H1 (cell line): ENCODE measurements at regions not wholly inside any gene's neighbourhood (a gene's known extent, or its start where the extent isn't known, plus 50 kb on each side); places are given as distances from the start of the nearest gene placed in this dataset.

Experiments
- CTCF ChIA-PET: fragments of 300-600 bp; sonication (Branson Sonifier 250); formaldehyde crosslinking; loops from one replicate; lab custom pipeline; 2021; ENCODE audit not compliant: partially characterized antibody; lab: Charles Lee
- POLR2A ChIA-PET: fragments of 300-600 bp; sonication (Branson Sonifier 250); formaldehyde crosslinking; loops from one replicate; lab custom pipeline; 2021; ENCODE audit warnings: inconsistent platforms; ENCODE audit not compliant: partially characterized antibody; lab: Charles Lee
- DNase-seq, 2 experiments: peaks; one replicate each; pipeline versions ENCODE4 v3.0.0 to v3.0.0-alpha.2; 2010 to 2022; ENCODE audit warnings: low spot score in 2 of 2, low read depth in 1 of 2, mixed read lengths in 1 of 2
- FAIRE-seq: peaks from 2 replicates; lab custom pipeline; 2011; peaks lifted over from hg19 to GRCh38; lab: Jason Lieb, UNC
- H2AFZ ChIP-seq: 2 replicates; pipeline ENCODE4 v1.8.1; 2012; ENCODE audit warnings: low read length, inconsistent platforms
- H2AK5ac ChIP-seq: 2 replicates; pipeline ENCODE4 v1.6.1; 2013; ENCODE audit warnings: low read depth, low read length
- H2BK120ac ChIP-seq: replicated peaks from 2 replicates; pipeline ENCODE3; 2013; ENCODE audit warnings: low read depth, low read length, inconsistent platforms
- H2BK12ac ChIP-seq: 2 replicates; pipeline ENCODE4 v1.6.1; 2013; ENCODE audit warnings: low read depth, low read length
- H2BK15ac ChIP-seq: 2 replicates; pipeline ENCODE4 v1.6.1; 2013; ENCODE audit warnings: low read length
- H2BK20ac ChIP-seq: 2 replicates; pipeline ENCODE4 v1.6.1; 2013; ENCODE audit warnings: low read length
- H2BK5ac ChIP-seq: 2 replicates; pipeline ENCODE4 v1.6.1; 2013; ENCODE audit warnings: low read depth, low read length
- H3K14ac ChIP-seq: 2 replicates; pipeline ENCODE4 v1.6.1; 2013; ENCODE audit warnings: inconsistent platforms; ENCODE audit not compliant: insufficient read length
- H3K18ac ChIP-seq: 2 replicates; pipeline ENCODE4 v1.6.1; 2013; ENCODE audit warnings: low read length; ENCODE audit errors: extremely low read depth
- H3K23ac ChIP-seq: 2 replicates; pipeline ENCODE4 v1.6.1; 2013; ENCODE audit warnings: inconsistent platforms; ENCODE audit not compliant: insufficient read length
- H3K23me2 ChIP-seq: 2 replicates; pipeline ENCODE4 v1.6.1; 2013; ENCODE audit warnings: low read depth, low read length
- H3K27ac ChIP-seq: 2 replicates; pipeline ENCODE4 v1.6.1; 2011; ENCODE audit warnings: low read depth, low read length, inconsistent platforms
- H3K27me3 ChIP-seq, 4 experiments: replicated peaks in 1 of 4; 1 replicate in 1 of 4; 2 replicates in 3 of 4; pipeline versions ENCODE4 v1.6.1 to v1.8.1; 2011 to 2013; ENCODE audit warnings: low read length in 3 of 4, mild to moderate bottlenecking in 3 of 4, inconsistent platforms in 2 of 4, mixed read lengths in 2 of 4, moderate library complexity in 1 of 4; ENCODE audit not compliant: control insufficient read depth in 3 of 4, insufficient read depth in 3 of 4; ENCODE audit errors: extremely low read depth in 1 of 4
- H3K36me3 ChIP-seq, 4 experiments: 2 replicates each; pipeline versions ENCODE4 v1.6.1 to v1.8.1; 2011 to 2013; ENCODE audit warnings: mild to moderate bottlenecking in 4 of 4, low read length in 3 of 4, moderate library complexity in 2 of 4, control low read depth in 1 of 4, inconsistent platforms in 1 of 4; ENCODE audit not compliant: insufficient read depth in 4 of 4, control insufficient read depth in 2 of 4
- H3K4ac ChIP-seq: replicated peaks from 2 replicates; pipeline ENCODE3; 2013; ENCODE audit warnings: low read length, low read depth, mixed read lengths, inconsistent platforms; ENCODE audit not compliant: insufficient read length
- H3K4me1 ChIP-seq, 4 experiments: replicated peaks in 1 of 4; 1 replicate in 1 of 4; 2 replicates in 3 of 4; pipeline versions ENCODE4 v1.6.1 to v1.8.1; 2011 to 2013; ENCODE audit warnings: low read length in 3 of 4, inconsistent platforms in 2 of 4, mixed read lengths in 1 of 4; ENCODE audit not compliant: insufficient read depth in 4 of 4, control insufficient read depth in 3 of 4
- H3K4me2 ChIP-seq, 2 experiments: 2 replicates each; pipeline versions ENCODE4 v1.6.1 to v1.8.1; 2011 to 2013; ENCODE audit warnings: low read depth in 2 of 2, low read length in 2 of 2, control low read depth in 1 of 2, inconsistent platforms in 1 of 2, mild to moderate bottlenecking in 1 of 2; ENCODE audit not compliant: insufficient read depth in 1 of 2
- H3K4me3 ChIP-seq, 4 experiments: fragments of 200-600, 300-600 bp in 1 of 4; sonication (generic), shearing (Covaris generic), sonication (Bioruptor Twin) in 1 of 4; 2 replicates each; pipeline versions ENCODE4 v1.5.1 to v1.8.1; 2011 to 2016; ENCODE audit warnings: low read length in 4 of 4, low read depth in 3 of 4, control low read depth in 2 of 4, inconsistent platforms in 2 of 4, mild to moderate bottlenecking in 2 of 4, mixed read lengths in 1 of 4, moderate library complexity in 1 of 4; ENCODE audit not compliant: insufficient read depth in 2 of 4; ENCODE audit errors: extremely low read depth in 1 of 4
- H3K56ac ChIP-seq: replicated peaks from 2 replicates; pipeline ENCODE3; 2013; ENCODE audit warnings: low read depth, mild to moderate bottlenecking, mixed read lengths, low read length, inconsistent platforms; ENCODE audit not compliant: insufficient read length
- H3K79me1 ChIP-seq: 2 replicates; pipeline ENCODE4 v1.6.1; 2013; ENCODE audit warnings: low read depth, low read length, control low read depth
- H3K79me2 ChIP-seq, 2 experiments: 2 replicates each; pipeline versions ENCODE4 v1.6.1 to v1.8.1; 2012 to 2013; ENCODE audit warnings: low read length in 2 of 2, mild to moderate bottlenecking in 2 of 2, inconsistent platforms in 1 of 2; ENCODE audit not compliant: insufficient read depth in 2 of 2, control insufficient read depth in 1 of 2
- H3K9ac ChIP-seq, 4 experiments: replicated peaks in 1 of 4; 1 replicate in 1 of 4; 2 replicates in 3 of 4; pipeline versions ENCODE4 v1.6.1 to v1.8.1; 2011 to 2013; ENCODE audit warnings: low read depth in 3 of 4, low read length in 3 of 4, control low read depth in 2 of 4, mild to moderate bottlenecking in 2 of 4, moderate library complexity in 2 of 4, inconsistent platforms in 1 of 4; ENCODE audit errors: extremely low read depth in 1 of 4
- H3K9me3 ChIP-seq, 2 experiments: 2 replicates each; pipeline versions ENCODE4 v1.6.1 to v1.8.1; 2012 to 2013; ENCODE audit warnings: mild to moderate bottlenecking in 2 of 2, moderate library complexity in 2 of 2, control low read depth in 1 of 2, inconsistent platforms in 1 of 2, low read depth in 1 of 2, low read length in 1 of 2, mixed read lengths in 1 of 2; ENCODE audit not compliant: insufficient read depth in 2 of 2
- H4K20me1 ChIP-seq, 2 experiments: replicated peaks in 1 of 2; 2 replicates each; pipeline versions ENCODE3 to v1.8.1; 2011 to 2013; ENCODE audit warnings: inconsistent platforms in 2 of 2, low read length in 2 of 2, mild to moderate bottlenecking in 1 of 2; ENCODE audit not compliant: insufficient read depth in 2 of 2, control insufficient read depth in 1 of 2
- H4K5ac ChIP-seq: 2 replicates; pipeline ENCODE4 v1.6.1; 2013; ENCODE audit warnings: low read length, low read depth, mixed read lengths, inconsistent platforms; ENCODE audit not compliant: insufficient read length
- H4K8ac ChIP-seq: 2 replicates; pipeline ENCODE4 v1.8.0; 2013; ENCODE audit warnings: mild to moderate bottlenecking, moderate library complexity, low read length, inconsistent platforms; ENCODE audit not compliant: insufficient read depth; ENCODE audit errors: extremely low read depth
- H4K91ac ChIP-seq: replicated peaks from 2 replicates; pipeline ENCODE3; 2013; ENCODE audit warnings: low read length, mixed read lengths, inconsistent platforms; ENCODE audit not compliant: insufficient read length
- CHD1 ChIP-seq: IDR thresholded peaks from 2 replicates; pipeline ENCODE4 v1.6.1; 2012; ENCODE audit warnings: low read depth, low read length, improper control_type of control experiment
- CTBP2 ChIP-seq: IDR thresholded peaks from 2 replicates; pipeline ENCODE4 v1.7.0; 2011; ENCODE audit warnings: borderline replicate concordance, mild to moderate bottlenecking, moderate library complexity, mixed read lengths, low read length; ENCODE audit not compliant: insufficient read depth, insufficient read length
- EZH2 ChIP-seq: fragments of 200-600 bp; sonication (generic); IDR thresholded peaks from 2 replicates; pipeline ENCODE4 v1.7.1; 2012; ENCODE audit warnings: low read depth, mild to moderate bottlenecking, moderate library complexity, low read length, inconsistent platforms; ENCODE audit not compliant: severe bottlenecking
- JUN ChIP-seq: IDR thresholded peaks from 2 replicates; pipeline ENCODE4 v1.6.1; 2011; ENCODE audit warnings: low read depth, mild to moderate bottlenecking, improper control_type of control experiment, low read length
- SIN3A ChIP-seq, 2 experiments: IDR thresholded peaks in 1 of 2; conservative IDR thresholded peaks in 1 of 2; 2 replicates each; pipeline ENCODE4 v1.6.1; 2011 to 2012; ENCODE audit warnings: low read length in 2 of 2, improper control_type of control experiment in 1 of 2, low read depth in 1 of 2, mild to moderate bottlenecking in 1 of 2
- TCF12 ChIP-seq: IDR thresholded peaks from 2 replicates; pipeline ENCODE4 v1.6.1; 2011; ENCODE audit warnings: low read depth, mild to moderate bottlenecking, low read length
- WGBS, 2 experiments: shearing (Covaris generic) in 1 of 2; methylation state at CpG; one replicate each; pipeline versions ENCODE4 v1.1.6 to v1.1.7; 2013 to 2015; ENCODE audit warnings: low lambda C conversion rate in 2 of 2, mixed read lengths in 2 of 2, inconsistent platforms in 1 of 2, low coverage in 1 of 2, missing lambda C conversion rate in 1 of 2; ENCODE audit not compliant: insufficient replicate concordance in 2 of 2, insufficient coverage in 1 of 2, insufficient read length in 1 of 2; ENCODE audit errors: extremely low coverage in 1 of 2, missing lambda C conversion rate in 1 of 2; 5-methylcytosine and 5-hydroxymethylcytosine counted together
- TF ChIP-seq, protein P1 (sequence below): IDR thresholded peaks from 2 replicates; pipeline ENCODE4 v1.6.1; 2011; ENCODE audit warnings: low read length, improper control_type of control experiment

DNA sequence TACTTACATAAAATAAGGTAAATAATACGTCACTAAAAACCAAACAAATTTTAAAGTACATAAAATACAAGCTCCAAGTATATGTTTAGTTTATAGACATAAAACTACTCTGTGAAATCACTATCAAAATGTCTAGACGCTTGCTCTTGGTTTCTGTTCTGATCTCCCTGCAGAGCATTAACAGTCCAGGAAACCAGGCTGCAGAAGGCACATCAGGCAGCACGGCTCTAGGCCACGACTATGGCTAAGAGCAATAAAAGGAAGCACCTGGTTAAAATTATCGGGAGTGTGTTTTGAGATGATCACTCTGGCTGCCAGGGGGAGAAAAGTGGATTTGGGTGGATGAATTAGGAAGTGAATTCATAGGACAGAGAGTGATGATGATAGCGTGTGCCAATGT is 196.0 kb upstream of the SPHKAP start:
- no peak overlapping the region for H3K9ac ChIP-seq
- no peaks in the 10 kb centered on the region for H3K79me1 ChIP-seq
- no peak overlapping the region for H4K5ac ChIP-seq
- no peaks in the 10 kb centered on the region for H3K27me3 ChIP-seq
- H2BK5ac ChIP-seq: no peak overlapping the region
- 92% methylated on average over 6 of the region's 6 CpGs; no CpG with 5 or more reads in 1 of the 2 experiments for WGBS, 2 experiments
- H2AFZ ChIP-seq: no peak overlapping the region
- H2BK15ac ChIP-seq: no peak overlapping the region
- H4K91ac ChIP-seq: no peak overlapping the region
- no peak overlapping the region for H3K4me2 ChIP-seq
- no peaks in the 10 kb centered on the region for H4K20me1 ChIP-seq
- TF ChIP-seq CTBP2 (no peak), EZH2 (no peak), CHD1 (no peak), TCF12 (no peak), SIN3A (conservative IDR thresholded peaks at IDR 0.05 in 1 of 2, IDR thresholded peaks at IDR 0.05 in 1 of 2; ENCODE audit: low read depth in 1 of 2, low read length in 2 of 2) (no peak), JUN (no peak)
- TF ChIP-seq, protein P1, sequence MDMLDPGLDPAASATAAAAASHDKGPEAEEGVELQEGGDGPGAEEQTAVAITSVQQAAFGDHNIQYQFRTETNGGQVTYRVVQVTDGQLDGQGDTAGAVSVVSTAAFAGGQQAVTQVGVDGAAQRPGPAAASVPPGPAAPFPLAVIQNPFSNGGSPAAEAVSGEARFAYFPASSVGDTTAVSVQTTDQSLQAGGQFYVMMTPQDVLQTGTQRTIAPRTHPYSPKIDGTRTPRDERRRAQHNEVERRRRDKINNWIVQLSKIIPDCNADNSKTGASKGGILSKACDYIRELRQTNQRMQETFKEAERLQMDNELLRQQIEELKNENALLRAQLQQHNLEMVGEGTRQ: no peak
- DNase-seq (no peak), FAIRE-seq (no peak)
- no peak overlapping the region for H3K14ac ChIP-seq
- no peaks in the 10 kb centered on the region for H3K36me3 ChIP-seq
- H3K23ac ChIP-seq: no peak overlapping the region
- H2AK5ac ChIP-seq: no peak overlapping the region
- no peak overlapping the region for H2BK120ac ChIP-seq
- POLR2A ChIA-PET: no interaction called here
- H3K4me3 ChIP-seq: no peak overlapping the region
- H2BK12ac ChIP-seq: no peak overlapping the region
- H3K4me1 ChIP-seq: no peaks in the 10 kb centered on the region
- no peak overlapping the region for H2BK20ac ChIP-seq
- no peak overlapping the region for H3K4ac ChIP-seq
- no peak overlapping the region for H3K27ac ChIP-seq
- no peaks in the 10 kb centered on the region for H3K23me2 ChIP-seq
- H4K8ac ChIP-seq: no peak overlapping the region
- no peaks in the 10 kb centered on the region for H3K79me2 ChIP-seq
- H3K18ac ChIP-seq: no peak overlapping the region
- CTCF ChIA-PET: no interaction called here
- H3K9me3 ChIP-seq: no peaks in the 10 kb centered on the region
- H3K56ac ChIP-seq: no peak overlapping the region
